GM19328 (cell line): ENCODE measurements at regions not wholly inside any gene's neighbourhood (a gene's known extent, or its start where the extent isn't known, plus 50 kb on each side); places are given as distances from the start of the nearest gene placed in this dataset.

Experiments used
- ATAC-seq: cut with Tn5 transposase; IDR thresholded peaks from one replicate; pipeline ENCODE4 v1.9.1; 2021; ENCODE audit warnings: mild to moderate bottlenecking, moderate library complexity; ENCODE audit not compliant: unreplicated experiment

GRCh38 chr13:30844548-30845296, 61.3 kb upstream of the MEDAG start:
- ATAC-seq: no peak

DNA sequence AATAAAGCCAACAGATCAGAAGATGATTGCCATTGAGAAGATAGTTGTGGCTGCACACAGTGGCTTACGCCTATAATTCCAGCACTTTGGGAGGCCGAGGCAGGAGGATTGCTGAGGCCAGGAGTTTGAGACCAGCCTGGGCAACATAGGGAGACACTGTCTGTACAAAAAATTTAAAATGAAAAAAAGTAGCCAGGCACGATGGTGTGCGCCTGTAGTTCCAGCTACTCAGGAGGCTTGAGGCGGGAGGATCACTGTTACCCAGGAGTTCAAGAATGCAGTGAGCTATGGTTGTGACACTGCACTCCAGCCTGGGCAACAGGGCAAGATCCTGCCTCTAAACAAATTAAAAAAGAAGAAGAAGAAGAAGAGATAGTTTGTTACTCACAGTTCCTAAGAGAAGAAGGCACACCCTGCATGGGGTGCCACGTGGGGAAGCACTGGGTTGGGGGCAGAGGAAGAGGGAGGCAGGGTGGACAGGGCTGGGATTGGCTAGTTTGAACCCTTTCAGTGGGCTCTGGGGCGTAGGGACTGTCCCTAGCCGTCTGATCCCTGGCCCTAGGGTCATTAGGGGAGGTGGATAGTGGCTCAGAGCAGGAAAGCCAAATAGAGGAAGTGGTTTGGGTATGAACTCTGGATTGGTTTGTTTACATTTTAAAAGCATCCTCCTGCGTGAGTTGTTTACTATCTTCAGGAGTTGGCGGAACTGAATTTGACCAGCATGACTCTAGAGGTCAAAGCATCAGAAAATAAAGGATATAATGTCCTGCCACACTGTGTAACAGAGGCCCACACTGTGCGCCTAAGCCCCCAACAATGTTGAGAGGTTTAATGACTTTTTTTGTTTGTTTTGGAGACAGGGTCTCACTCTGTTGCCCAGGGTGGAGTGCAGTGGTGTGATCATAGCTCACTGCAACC, 60.5 kb upstream of the MEDAG start:
- ATAC-seq: no peak

GRCh38 chr13:30846311-30846710, 59.8 kb upstream of the MEDAG start:
- ATAC-seq: no peak

GRCh38 chr13:30846866-30847265, 59.2 kb upstream of the MEDAG start:
- no peak for ATAC-seq

DNA sequence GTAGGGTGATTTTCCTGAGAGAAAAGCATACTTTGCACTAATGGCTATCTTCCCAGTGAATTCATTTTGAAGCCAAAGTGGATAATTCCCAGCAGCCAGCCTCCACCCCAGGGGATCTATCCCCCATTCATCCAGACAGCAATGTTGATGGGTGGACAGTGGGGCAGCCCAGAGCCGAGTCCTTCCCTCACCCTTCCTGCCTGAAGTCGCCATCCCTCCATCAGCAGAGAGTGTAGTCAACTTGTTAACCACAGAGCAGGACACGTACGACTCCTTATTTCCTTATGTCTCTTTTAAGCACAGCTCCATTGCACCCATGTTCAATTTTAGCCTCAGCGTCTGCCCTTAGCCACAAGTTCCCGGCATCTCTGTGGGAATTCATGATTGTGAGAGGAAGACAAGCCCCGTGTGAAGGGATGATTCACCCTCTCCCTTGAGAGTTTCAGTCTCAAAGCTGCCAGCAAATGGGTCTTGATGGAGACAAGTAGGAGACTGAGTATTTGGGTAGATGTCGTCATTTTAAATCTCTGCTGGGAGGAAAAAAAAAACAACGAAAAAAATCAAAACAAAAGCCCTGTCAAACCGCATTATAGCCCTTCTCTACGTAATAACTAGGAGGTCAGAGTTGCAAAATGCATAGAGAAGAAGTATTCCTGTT, 58.3 kb upstream of the MEDAG start:
- ATAC-seq: no peak

DNA sequence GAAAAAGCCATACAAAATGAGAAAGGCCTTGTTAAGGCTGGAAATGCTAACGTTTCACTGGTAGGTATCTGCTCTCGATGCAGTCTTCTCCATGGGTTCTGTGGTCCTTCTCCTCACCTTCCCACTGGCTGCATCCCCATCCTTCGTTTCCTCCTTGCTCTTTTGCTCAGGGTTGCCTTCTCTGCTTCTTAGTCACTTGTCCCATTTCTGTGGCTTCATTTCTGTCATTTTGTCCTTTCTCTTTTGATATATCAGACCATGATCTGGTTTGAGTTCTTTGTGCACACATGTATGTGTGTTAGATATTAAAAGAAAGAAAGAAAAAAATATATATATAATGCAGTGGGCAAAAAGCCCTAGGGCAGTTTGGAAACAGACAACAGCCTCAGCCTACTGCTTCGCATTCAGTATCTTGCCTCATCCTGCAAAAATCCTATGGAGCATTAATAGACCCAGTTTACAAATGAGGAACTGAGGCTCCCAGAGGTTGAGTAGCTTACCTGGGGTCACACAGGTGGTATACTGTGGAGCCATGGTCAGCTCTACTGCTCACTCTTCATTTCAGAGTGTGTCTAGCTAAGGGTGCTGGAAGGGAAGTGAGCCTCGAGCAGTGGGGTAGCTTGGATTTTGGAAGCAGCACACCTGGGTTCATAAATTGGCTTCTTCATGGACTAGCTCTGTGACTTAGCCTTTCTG, 57.6 kb upstream of the MEDAG start:
- no peak for ATAC-seq

DNA sequence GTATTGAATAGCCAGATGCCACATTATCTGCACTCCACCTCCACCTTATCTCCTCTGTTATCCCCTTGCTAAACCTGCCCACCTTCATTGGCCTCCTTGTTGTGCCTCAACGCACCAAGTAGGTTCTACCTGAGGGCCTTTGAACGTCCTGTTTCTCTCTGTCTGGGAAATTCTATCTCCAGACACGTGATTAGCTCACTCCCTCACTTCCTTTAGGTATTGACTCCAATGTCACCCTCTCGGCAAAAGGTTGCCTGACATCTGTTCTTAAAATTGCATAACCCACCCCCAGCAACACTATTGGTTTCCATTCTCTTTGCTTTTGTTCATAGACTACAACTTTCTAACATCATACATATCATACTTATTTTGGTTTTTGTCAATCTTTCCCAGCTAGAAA, 56.5 kb upstream of the MEDAG start:
- no peak for ATAC-seq

- no peak for ATAC-seq
These were observed 55.7 kb upstream of the MEDAG start for GRCh38 chr13:30850204-30850866.

DNA sequence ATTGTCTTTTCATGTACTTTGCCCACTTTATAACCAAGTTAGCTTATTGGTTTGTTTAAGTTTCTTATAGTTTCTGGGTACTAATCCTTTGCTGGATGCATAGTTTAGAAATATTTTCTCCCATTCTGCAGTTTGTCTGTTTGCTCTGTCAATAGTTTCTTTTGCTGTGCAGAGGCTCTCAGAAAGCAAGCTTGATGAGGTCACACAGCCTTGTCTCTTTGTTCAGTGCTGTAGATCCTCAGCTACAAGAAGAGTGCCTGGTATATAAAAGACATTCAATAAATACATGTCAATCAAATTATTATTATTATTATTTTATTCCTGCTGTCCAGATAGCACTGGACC, 55.2 kb upstream of the MEDAG start:
- ATAC-seq: no peak

DNA sequence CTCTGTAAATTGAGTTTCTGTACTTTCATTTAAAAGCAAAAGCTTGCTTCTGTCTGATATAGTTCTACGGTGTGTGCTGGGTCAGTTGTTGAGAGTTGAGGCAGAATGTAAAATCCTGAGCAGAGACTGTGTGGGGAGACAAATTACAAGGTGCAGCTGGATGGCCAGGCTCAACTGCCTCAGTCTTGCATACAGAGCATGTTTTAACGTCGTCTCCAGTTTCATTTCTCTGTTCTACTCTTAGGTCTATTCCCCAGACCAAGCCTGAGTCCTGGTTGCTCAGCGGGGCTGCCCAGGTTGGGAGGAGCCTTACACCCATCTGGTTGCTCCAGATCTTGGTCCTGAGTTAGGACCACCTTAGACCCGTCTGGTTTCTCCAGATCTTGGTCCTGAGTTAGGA, 54.4 kb upstream of the MEDAG start:
- ATAC-seq: peak; percentile 61

DNA sequence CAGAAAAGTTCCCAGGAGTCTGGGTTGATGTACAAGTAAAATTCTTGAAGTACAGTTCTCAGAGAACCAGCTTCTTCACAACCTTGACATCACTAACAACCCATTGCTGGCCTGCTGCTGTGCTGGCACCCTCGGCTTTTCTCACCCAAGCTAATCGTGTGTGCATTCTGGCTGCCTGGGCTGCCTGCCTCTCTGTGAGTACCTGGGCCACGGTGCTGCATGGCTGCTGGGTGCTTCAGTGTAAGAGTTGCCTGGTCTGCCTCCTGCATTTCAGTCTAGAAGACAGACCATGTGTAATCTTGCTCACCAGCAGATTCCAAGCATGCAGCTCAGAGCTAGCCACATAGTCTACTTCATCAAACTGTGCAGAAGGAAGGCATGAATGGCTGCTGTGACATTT, 50.5 kb upstream of the MEDAG start:
- ATAC-seq: no peak

DNA sequence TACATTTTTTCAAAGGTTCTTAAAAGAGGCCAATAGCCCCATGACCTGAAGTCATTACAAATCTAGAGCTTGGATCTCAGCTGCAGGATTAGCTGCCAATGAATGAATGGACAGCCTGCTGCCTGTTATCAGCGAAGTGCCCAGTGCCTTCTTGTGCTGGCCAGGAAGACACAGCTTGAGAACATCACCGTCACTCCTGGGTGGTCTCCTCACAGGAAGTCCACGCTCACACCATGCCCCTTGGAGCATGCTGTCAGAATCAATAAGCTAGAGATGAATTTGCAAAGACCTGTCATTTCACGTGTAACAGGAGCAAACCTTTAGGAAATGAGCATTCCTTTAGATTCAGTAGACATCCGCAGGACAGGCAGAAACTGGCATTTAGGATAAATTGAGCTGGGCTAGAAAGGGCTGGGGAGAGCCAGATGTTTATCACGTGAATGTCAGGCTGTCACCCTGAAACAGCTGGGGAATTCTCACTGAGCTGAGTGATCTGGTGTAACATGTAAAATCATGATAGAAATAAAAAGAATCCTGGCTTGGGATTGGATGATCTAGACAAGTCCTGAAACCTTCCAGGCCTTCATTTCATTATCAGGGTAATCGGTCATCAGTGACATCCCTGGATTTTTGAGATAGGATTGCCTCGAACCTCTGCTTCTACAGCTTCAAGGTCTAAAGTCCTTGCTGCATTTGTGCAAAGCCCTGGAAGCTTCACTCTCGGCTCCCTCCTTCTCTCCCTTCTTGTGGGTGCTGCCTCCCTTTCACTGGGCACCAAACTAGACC, 49.9 kb upstream of the MEDAG start:
- ATAC-seq: no peak
